ENCODE measurements at regions not wholly inside any gene's neighbourhood (a gene's known extent, or its start where the extent isn't known, plus 50 kb on each side); places are given as distances from the start of the nearest gene placed in this dataset.

DNA sequence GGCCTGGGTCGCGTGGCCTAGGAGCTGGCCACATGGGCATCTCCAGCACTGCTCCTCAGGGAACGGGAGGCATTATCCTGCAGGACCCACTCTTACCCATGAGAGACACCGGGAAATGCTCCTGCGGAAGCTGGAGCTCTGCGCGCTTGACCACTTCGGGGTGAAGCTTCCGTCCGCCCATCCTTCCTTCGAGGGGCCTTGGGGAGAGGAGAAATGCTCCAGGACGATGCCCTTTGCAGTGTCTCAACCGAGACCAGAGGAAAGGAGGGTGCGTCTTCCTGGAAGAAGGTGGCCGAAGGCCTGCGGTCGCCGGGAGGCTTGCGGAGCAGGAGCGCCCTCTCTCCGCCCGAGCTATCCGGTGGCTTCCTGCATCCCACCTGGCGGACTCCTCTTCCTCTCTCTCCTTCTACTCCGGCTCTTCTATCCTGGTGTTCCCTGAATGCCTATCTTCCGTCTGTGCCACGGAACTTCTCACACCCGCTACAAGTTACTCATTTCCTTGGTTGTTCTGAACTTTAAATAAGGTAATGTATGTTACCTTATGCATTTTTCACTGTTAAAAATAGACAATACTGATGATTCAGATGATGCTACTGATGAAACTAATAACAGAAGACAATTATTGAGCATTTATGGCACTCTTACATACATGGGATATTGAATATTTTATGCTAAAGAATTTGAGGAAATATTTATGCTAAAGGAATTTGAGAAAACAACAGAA, 91.4 kb downstream of the PRKAB2 start:
- Histone ChIP-seq H3K9me3 (no peaks in the 10 kb centered on the region), H3K36me3 (replicated peaks in 1 of 2; ENCODE audit: control insufficient read depth in 1 of 2, insufficient read depth in 2 of 2, low read length in 1 of 2) (no peaks in the 10 kb centered on the region), H4K20me1 (ENCODE audit: insufficient read depth) (no peaks in the 10 kb centered on the region), H3K9ac (no peak overlapping the region), H2AFZ (ENCODE audit: low read depth) (no peak overlapping the region), H3F3A (replicated peaks; ENCODE audit: insufficient read depth) (peaks cover 15% of the 10 kb centered on the region), H3K4me2 (no peak overlapping the region), H3K4me3 (ENCODE audit: low read depth in 2 of 2, low read length in 1 of 2) (no peak overlapping the region), H3K79me2 (ENCODE audit: insufficient read depth) (no peaks in the 10 kb centered on the region), H3K9me2 (no peaks in the 10 kb centered on the region), H3K27me3 (ENCODE audit: insufficient read depth) (peaks cover 46% of the 10 kb centered on the region), H3K4me1 (ENCODE audit: control insufficient read depth in 1 of 2, insufficient read depth in 2 of 2, low read depth in 1 of 2, low read length in 1 of 2) (peaks cover 0 to 6% of the 10 kb centered on the region in 2 experiments; a peak in 1 of 4 replicates), H3K27ac (ENCODE audit: low read depth in 2 of 2, low read length in 1 of 2) (no peak overlapping the region)
- ChIA-PET POLR2A (interaction anchor here (0.8 kb wide), 1 partner anchor 10 kb away, joined by 3 read pairs; no protein-coding TSS in a partner anchor), CTCF (no interaction called here)
- no peak for TF ChIP-seq NRF1 (IDR thresholded peaks at IDR 0.05; ENCODE audit: low read depth, low read length)
- no peak for TF ChIP-seq FOSL2 (IDR thresholded peaks at IDR 0.05; ENCODE audit: borderline replicate concordance, low read depth)
- no peak for TF ChIP-seq RFX5 (IDR thresholded peaks at IDR 0.05; ENCODE audit: low read length)
- TF ChIP-seq YY1 (IDR thresholded peaks at IDR 0.05; ENCODE audit: low read depth), result no peak
- no peak for TF ChIP-seq RXRA (IDR thresholded peaks at IDR 0.05; ENCODE audit: borderline replicate concordance, low read depth)
- no peak for TF ChIP-seq SMC3 (IDR thresholded peaks at IDR 0.05; ENCODE audit: low read depth, low read length)
- no peak for TF ChIP-seq RAD21 (IDR thresholded peaks at IDR 0.05; ENCODE audit: low read length)
- TF ChIP-seq POLR2AphosphoS5 (IDR thresholded peaks at IDR 0.05; ENCODE audit: low read depth, low read length), result no peak
- TF ChIP-seq EZH2phosphoT487 (IDR thresholded peaks at IDR 0.05; ENCODE audit: borderline replicate concordance, low read depth), result no peak
- TF ChIP-seq, protein P1, sequence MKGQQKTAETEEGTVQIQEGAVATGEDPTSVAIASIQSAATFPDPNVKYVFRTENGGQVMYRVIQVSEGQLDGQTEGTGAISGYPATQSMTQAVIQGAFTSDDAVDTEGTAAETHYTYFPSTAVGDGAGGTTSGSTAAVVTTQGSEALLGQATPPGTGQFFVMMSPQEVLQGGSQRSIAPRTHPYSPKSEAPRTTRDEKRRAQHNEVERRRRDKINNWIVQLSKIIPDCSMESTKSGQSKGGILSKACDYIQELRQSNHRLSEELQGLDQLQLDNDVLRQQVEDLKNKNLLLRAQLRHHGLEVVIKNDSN (IDR thresholded peaks at IDR 0.05; ENCODE audit: borderline replicate concordance, low read depth), result no peak
- no peak for TF ChIP-seq NFIC (IDR thresholded peaks at IDR 0.05; ENCODE audit: borderline replicate concordance)
- WGBS (ENCODE audit: low lambda C conversion rate), result 50% methylated on average over 18 of the region's 28 CpGs
- no peak for DNase-seq

DNA sequence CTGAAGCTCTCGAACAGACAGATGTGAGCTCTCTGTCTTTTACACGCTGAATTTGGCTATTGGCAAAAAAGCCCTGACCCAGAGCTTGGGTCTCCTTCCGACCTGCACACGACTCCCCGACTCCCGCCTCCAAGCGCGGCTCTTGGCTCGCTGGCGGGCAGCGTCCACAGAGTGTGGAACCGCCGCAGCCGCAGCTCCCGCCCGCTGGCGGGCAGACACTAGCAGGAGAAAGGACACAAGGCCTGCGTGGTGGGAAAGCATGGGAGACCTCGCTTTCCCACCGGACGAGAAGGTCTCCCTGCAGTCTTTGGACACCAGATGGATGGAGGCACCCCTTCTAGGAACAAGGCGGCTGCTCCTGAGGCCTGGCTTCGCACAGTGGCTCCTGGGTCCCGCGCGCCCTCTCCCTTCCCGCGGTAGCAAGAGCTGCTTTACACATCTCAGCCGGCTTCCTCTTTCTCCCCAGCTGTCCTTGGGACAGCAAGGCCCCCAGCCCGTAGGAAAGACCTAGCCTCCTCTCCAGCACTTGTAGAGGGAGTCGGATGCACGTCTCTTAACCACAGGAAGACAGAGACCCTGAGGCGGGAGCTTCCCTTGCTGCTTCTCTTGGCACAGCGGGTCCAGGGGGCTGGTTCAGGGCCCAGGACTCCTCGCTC, 92.1 kb downstream of the PRKAB2 start:
- WGBS (ENCODE audit: low lambda C conversion rate), result 35% methylated on average over 28 of the region's 35 CpGs
- Histone ChIP-seq H3K4me3 (ENCODE audit: low read depth in 2 of 2, low read length in 1 of 2) (no peak overlapping the region), H3K9me2 (no peaks in the 10 kb centered on the region), H2AFZ (ENCODE audit: low read depth) (no peak overlapping the region), H3F3A (replicated peaks; ENCODE audit: insufficient read depth) (peaks cover 11% of the 10 kb centered on the region), H4K20me1 (ENCODE audit: insufficient read depth) (no peaks in the 10 kb centered on the region), H3K4me2 (no peak overlapping the region), H3K79me2 (ENCODE audit: insufficient read depth) (no peaks in the 10 kb centered on the region), H3K27ac (ENCODE audit: low read depth in 2 of 2, low read length in 1 of 2) (no peak overlapping the region), H3K9ac (no peak overlapping the region), H3K4me1 (ENCODE audit: control insufficient read depth in 1 of 2, insufficient read depth in 2 of 2, low read depth in 1 of 2, low read length in 1 of 2) (peaks cover 0 to 6% of the 10 kb centered on the region in 2 experiments; a peak in 1 of 4 replicates), H3K9me3 (no peaks in the 10 kb centered on the region), H3K36me3 (replicated peaks in 1 of 2; ENCODE audit: control insufficient read depth in 1 of 2, insufficient read depth in 2 of 2, low read length in 1 of 2) (no peaks in the 10 kb centered on the region), H3K27me3 (ENCODE audit: insufficient read depth) (peaks cover 46% of the 10 kb centered on the region)
- peak; percentile 24 for DNase-seq
- CTCF ChIA-PET, result no interaction called here
- POLR2A ChIA-PET, result interaction anchor here (0.8 kb wide), 1 partner anchor 9 kb away, joined by 3 read pairs; no protein-coding TSS in a partner anchor
- TF ChIP-seq FOXM1 (IDR thresholded peaks at IDR 0.05; ENCODE audit: low read depth) (no peak), MEF2A (IDR thresholded peaks at IDR 0.05; ENCODE audit: borderline replicate concordance, low read depth) (no peak), TEAD4 (IDR thresholded peaks at IDR 0.05; ENCODE audit: borderline replicate concordance, insufficient read depth) (no peak), NFIC (IDR thresholded peaks at IDR 0.05; ENCODE audit: borderline replicate concordance) (no peak), NRF1 (IDR thresholded peaks at IDR 0.05; ENCODE audit: low read depth, low read length) (no peak), FOSL2 (IDR thresholded peaks at IDR 0.05; ENCODE audit: borderline replicate concordance, low read depth) (no peak), MXI1 (IDR thresholded peaks at IDR 0.05; ENCODE audit: low read depth, low read length) (no peak), TAF1 (IDR thresholded peaks at IDR 0.05; ENCODE audit: borderline replicate concordance, low read depth, low read length) (no peak), EZH2phosphoT487 (IDR thresholded peaks at IDR 0.05; ENCODE audit: borderline replicate concordance, low read depth) (no peak), GABPA (IDR thresholded peaks at IDR 0.05; ENCODE audit: low read depth) (no peak)
- TF ChIP-seq, protein P2, sequence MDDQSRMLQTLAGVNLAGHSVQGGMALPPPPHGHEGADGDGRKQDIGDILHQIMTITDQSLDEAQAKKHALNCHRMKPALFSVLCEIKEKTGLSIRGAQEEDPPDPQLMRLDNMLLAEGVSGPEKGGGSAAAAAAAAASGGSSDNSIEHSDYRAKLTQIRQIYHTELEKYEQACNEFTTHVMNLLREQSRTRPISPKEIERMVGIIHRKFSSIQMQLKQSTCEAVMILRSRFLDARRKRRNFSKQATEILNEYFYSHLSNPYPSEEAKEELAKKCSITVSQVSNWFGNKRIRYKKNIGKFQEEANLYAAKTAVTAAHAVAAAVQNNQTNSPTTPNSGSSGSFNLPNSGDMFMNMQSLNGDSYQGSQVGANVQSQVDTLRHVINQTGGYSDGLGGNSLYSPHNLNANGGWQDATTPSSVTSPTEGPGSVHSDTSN (IDR thresholded peaks at IDR 0.05), result no peak
- TF ChIP-seq, protein P3, sequence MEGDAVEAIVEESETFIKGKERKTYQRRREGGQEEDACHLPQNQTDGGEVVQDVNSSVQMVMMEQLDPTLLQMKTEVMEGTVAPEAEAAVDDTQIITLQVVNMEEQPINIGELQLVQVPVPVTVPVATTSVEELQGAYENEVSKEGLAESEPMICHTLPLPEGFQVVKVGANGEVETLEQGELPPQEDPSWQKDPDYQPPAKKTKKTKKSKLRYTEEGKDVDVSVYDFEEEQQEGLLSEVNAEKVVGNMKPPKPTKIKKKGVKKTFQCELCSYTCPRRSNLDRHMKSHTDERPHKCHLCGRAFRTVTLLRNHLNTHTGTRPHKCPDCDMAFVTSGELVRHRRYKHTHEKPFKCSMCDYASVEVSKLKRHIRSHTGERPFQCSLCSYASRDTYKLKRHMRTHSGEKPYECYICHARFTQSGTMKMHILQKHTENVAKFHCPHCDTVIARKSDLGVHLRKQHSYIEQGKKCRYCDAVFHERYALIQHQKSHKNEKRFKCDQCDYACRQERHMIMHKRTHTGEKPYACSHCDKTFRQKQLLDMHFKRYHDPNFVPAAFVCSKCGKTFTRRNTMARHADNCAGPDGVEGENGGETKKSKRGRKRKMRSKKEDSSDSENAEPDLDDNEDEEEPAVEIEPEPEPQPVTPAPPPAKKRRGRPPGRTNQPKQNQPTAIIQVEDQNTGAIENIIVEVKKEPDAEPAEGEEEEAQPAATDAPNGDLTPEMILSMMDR (IDR thresholded peaks at IDR 0.05), result no peak
- TF ChIP-seq, protein P4, sequence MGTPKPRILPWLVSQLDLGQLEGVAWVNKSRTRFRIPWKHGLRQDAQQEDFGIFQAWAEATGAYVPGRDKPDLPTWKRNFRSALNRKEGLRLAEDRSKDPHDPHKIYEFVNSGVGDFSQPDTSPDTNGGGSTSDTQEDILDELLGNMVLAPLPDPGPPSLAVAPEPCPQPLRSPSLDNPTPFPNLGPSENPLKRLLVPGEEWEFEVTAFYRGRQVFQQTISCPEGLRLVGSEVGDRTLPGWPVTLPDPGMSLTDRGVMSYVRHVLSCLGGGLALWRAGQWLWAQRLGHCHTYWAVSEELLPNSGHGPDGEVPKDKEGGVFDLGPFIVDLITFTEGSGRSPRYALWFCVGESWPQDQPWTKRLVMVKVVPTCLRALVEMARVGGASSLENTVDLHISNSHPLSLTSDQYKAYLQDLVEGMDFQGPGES (IDR thresholded peaks at IDR 0.05; ENCODE audit: low read depth, low read length), result no peak
- TF ChIP-seq, protein P5, sequence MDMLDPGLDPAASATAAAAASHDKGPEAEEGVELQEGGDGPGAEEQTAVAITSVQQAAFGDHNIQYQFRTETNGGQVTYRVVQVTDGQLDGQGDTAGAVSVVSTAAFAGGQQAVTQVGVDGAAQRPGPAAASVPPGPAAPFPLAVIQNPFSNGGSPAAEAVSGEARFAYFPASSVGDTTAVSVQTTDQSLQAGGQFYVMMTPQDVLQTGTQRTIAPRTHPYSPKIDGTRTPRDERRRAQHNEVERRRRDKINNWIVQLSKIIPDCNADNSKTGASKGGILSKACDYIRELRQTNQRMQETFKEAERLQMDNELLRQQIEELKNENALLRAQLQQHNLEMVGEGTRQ (IDR thresholded peaks at IDR 0.05; ENCODE audit: borderline replicate concordance, low read depth, low read length), result no peak

All from SK-N-SH (cell line).